ENCODE measurements at regions not wholly inside any gene's neighbourhood (a gene's known extent, or its start where the extent isn't known, plus 50 kb on each side); places are given as distances from the start of the nearest gene placed in this dataset.

DNA sequence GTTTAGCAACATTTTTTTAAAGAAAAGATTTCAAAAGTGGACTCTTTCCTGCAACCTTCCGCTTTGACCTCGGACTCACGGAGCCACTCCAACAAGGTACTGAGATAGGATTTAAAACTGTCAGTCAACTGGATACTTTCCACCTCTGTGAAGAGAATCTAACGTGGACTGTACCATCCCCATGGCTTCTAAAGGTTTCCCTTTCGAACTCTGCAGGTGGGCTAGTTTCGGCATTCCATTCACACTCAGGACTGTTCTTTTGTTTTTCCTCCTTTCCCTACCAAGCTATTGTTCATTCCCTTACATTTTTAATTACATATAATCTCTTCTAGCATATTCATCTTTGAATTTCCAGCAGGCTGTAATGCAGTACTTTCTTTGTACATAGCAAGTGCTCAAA is 88.5 kb upstream of the AKIP1 start:
- TF ChIP-seq, protein P1, sequence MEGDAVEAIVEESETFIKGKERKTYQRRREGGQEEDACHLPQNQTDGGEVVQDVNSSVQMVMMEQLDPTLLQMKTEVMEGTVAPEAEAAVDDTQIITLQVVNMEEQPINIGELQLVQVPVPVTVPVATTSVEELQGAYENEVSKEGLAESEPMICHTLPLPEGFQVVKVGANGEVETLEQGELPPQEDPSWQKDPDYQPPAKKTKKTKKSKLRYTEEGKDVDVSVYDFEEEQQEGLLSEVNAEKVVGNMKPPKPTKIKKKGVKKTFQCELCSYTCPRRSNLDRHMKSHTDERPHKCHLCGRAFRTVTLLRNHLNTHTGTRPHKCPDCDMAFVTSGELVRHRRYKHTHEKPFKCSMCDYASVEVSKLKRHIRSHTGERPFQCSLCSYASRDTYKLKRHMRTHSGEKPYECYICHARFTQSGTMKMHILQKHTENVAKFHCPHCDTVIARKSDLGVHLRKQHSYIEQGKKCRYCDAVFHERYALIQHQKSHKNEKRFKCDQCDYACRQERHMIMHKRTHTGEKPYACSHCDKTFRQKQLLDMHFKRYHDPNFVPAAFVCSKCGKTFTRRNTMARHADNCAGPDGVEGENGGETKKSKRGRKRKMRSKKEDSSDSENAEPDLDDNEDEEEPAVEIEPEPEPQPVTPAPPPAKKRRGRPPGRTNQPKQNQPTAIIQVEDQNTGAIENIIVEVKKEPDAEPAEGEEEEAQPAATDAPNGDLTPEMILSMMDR (conservative IDR thresholded peaks at IDR 0.05; ENCODE audit: low read length) = no peak
- H3K4me3 ChIP-seq (ENCODE audit: low read length) = no peak overlapping the region
- DNase-seq (ENCODE audit: low read depth) = no peak

DNA sequence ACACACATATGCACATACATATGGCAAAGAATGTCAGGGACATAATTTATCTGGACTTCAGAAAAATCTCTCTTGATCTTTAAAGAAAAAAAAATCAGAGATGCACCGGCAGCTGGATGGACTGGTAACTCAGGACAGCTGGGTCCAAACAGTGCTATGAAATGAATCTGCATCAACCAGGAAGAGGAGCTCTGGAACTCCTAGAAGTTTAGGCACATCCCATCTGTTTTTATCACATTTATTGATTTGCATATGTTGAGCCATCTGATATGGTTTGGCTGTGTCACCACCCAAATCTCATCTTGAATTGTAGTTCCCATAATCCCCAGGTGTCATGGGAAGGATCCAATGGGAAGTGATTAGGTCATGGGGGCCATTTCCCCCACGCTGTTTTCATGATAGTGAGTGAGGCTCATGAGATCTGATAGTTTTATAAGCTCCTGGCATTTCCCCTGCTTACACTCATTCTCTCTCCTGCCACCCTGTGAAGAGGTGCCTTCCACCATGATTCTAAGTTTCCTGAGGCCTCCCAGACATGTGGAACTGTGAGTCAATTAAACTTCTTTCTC is 87.7 kb upstream of the AKIP1 start:
- TF ChIP-seq, protein P1 (conservative IDR thresholded peaks at IDR 0.05; ENCODE audit: low read length) = no peak

DNA sequence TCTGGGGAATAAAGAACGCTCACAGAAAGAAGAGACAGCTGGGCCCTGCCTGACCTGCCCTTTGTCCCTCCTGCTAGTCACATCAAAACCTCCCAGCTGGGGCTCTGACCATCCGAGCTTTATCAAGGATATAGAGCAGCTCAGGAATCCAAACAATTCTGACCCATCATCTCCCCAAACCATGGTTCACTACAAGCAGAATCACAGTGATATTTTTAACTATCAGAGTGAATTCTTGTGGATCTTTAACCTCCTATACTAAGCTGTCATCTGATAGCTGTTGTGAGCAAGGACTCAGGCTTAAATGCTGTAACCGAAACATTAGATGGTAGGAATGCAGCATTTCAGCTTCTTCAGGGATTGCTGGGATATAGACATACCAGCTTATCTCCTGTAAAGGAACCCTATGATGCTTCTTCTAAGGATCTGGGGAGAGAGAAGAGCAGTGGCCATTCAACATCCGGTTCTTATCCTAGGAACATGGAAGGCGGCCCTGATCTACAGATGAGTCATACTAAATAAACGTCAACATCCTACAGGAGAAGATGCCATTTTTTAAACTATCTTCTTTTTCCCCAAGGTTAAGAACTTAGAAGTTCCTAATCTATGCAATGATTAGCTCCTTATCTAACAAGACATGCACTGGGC is 84.7 kb upstream of the AKIP1 start:
- TF ChIP-seq, protein P1 (conservative IDR thresholded peaks at IDR 0.05; ENCODE audit: low read length) = no peak
- H3K4me3 ChIP-seq (ENCODE audit: low read length) = no peak overlapping the region
- peak; percentile 68 for DNase-seq (ENCODE audit: low read depth)

More for the DNA sequence above, 87.7 kb upstream of the AKIP1 start:
- no peak overlapping the region for H3K4me3 ChIP-seq (ENCODE audit: low read length)
- DNase-seq (ENCODE audit: low read depth) = no peak

DNA sequence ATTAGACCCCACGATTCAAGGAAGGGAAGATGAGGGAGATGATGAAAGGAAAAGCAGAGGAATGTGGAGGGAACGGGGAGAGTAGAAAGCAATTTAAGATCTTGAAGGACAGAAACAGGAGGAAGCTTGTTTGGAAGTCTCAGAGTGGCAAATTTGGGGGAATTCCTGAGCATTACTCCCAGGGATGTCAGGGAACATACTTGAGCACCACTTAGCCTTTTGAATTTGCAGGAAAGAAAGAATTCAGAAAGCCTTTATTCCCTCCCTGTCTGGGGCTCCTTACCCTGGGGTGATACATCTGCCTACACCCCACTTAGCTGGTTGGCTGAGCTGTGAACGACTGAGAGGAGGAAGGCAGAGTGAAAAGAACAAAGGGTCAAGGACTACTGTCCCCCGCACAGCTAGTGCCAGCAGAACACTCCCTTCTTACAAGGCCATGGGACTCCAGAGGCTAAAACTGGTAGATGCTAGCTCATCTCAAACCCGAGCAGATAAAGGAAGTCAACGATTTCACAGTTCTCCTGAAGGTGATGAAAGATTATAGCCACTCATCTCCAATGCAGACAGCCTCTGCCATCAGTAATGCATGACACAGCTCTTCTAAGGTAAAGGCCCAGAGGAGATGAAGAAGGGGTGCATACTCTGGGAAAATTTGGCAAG is 84.0 kb upstream of the AKIP1 start:
- H3K4me3 ChIP-seq (ENCODE audit: low read length) = no peak overlapping the region
- TF ChIP-seq, protein P1 (conservative IDR thresholded peaks at IDR 0.05; ENCODE audit: low read length) = no peak
- no peak for DNase-seq (ENCODE audit: low read depth)

DNA sequence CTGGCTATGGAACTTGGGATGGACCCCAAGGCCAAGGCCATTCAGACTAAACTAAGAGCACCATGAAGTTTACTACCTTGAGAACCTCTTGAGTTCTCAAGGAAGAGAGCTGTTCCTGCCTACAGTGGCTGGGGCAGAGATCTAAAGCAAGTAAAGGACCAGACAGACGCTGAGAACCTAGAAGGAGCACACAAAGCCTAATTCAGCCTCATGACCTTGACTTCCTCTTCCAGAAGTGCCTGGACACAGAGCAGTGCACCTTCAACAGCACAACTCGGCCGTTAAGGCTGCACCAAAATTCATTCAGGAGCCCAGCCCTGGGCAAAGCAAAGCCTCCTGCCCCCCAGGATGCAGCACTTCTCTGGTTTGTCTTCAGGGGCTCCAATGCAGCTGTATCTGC is 82.9 kb upstream of the AKIP1 start:
- TF ChIP-seq, protein P1 (conservative IDR thresholded peaks at IDR 0.05; ENCODE audit: low read length) = no peak
- DNase-seq (ENCODE audit: low read depth) = no peak
- H3K4me3 ChIP-seq (ENCODE audit: low read length) = no peak overlapping the region

DNA sequence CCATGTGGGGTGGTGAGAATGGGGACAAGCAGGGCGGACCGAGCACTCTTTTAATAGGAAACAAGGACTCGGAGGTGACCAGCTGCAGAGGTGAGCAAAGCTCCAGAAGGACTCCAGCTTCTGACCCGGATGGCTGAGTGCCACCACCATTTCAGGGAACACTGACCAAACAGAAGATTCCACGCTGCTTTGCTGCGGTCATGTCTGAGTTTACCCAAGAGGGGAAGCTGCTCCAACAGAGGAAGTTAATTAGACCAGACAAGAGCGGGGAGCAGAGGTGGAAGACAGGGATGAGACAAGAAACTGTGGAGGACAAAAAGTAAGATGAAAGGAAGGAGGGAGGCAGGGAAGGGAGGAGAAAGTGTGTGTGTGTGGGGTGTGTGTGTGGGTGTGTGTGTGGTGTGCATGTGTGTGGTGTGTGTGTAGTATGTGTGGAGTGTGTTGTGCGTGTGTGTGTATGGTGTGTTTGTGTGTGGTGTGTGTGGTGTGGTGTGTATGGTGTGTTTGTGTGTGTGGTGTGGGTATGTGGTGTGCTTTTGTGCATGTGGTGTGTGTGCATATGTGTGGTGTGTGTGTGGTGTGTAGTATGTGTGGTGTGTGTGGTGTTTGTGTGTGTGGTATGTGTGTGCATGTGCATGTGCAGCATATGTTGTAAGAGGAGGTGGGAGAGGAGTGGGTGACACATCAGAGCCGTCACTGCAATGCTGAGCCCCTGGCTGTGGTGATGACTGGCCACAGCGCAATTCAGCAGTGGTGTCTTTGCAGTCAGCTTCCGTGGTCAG is 82.2 kb upstream of the AKIP1 start:
- TF ChIP-seq, protein P1 (conservative IDR thresholded peaks at IDR 0.05; ENCODE audit: low read length) = no peak
- H3K4me3 ChIP-seq (ENCODE audit: low read length) = no peak overlapping the region
- DNase-seq (ENCODE audit: low read depth) = peak; percentile 46
